Mesenteric fat pad (tissue), 1 donor: ENCODE measurements at regions not wholly inside any gene's neighbourhood (a gene's known extent, or its start where the extent isn't known, plus 50 kb on each side); places are given as distances from the start of the nearest gene placed in this dataset.
"Not testable (repeated sequence)": the region's sequence is repeated elsewhere in the genome, so short reads cannot be mapped to it uniquely, and the experiment has no call there.

Experiments
- DNase-seq: peaks from one replicate; pipeline ENCODE4 v3.0.0-alpha.2; 2020; ENCODE audit warnings: low spot score
- donor health status: DM: yes; HTN: yes; CAD: no.

- DNase-seq: no peak
These were observed 179.7 kb upstream of the MALRD1 start for GRCh38 chr10:18868919-18869318.

- no peak for DNase-seq
These were observed 173.1 kb upstream of the MALRD1 start for GRCh38 chr10:18875477-18875876.

DNA sequence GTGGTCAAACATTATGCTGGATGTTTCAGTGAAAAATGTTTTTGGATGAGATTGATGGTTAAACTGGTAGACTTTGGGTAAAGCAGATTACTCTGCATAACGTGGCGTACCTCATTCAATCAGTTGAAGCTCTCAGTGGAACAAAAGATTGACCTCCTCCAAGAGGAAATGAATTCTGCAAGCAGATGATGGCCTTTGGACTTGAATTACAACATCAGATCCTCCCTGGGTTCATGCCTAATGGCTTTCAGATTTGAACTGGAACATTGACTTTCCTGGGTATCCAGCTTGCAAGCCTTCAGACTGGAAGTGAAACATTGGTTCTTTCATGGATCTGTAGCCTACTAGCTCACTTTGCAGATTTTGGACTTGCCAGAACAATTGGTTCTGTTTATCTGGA, 169.3 kb upstream of the MALRD1 start:
- DNase-seq: no peak

GRCh38 chr10:18880530-18880929, 168.1 kb upstream of the MALRD1 start:
- no peak for DNase-seq

- DNase-seq: no peak
These were observed 162.5 kb upstream of the MALRD1 start for GRCh38 chr10:18886102-18886501.

DNA sequence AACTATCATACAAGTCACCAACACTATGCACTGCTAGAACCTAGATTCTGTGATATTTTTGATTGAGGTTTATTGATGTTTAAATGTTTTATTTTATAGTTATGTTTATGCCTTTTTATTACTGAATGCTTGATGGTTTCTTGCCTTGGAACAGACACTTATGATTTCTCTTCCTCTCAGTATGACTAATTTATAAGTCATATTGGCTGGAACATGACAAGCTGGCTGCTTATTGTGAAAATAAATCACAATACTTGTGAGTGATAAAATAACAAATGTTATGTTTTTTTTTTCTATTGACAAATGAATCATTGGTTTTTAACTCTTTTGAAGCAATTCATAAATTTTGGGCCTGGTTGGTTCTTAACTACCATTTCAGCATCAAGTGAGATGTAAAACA, 142.0 kb upstream of the MALRD1 start:
- no peak for DNase-seq

DNA sequence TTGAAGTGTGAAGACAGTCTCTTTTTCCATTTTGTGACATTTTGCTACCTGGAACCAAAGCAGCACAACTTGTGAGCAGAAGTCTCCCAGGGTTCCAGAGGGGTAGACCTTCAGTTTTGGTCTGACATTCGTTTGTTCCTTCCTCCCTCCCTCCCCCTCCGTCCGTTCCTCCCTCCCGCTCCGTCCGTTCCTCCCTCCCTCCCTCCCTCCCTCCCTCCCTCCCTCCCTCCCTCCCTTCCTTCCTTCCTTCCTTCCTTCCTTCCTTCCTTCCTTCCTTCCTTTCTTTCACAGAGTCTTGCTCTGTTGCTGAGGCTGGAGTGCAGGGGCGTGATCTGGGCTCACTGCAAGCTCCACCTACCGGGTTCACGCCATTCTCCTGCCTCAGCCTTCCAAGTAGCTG, 131.2 kb upstream of the MALRD1 start:
- DNase-seq: not testable (repeated sequence)

DNA sequence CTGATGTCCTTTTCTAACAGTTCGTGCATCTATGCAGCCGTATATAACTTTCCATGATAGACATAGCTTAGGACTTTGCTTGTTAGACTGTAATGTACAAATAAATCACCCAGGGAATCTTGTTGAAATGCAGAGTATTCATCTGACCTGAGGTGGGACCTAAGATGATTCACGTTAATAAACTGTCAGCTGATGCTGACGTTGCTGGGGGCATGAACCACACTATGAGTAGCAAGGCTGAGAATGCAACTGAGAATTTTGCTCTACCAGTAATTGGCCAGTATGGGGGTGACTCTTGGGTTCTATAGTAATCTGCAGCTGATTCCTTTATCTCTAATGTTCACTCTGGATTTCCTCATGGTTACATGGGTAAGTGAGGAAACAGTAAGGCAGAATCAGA, 130.1 kb upstream of the MALRD1 start:
- no peak for DNase-seq

- no peak for DNase-seq
These were observed 99.2 kb upstream of the MALRD1 start for GRCh38 chr10:18949391-18949790.

GRCh38 chr10:18951072-18951823, 97.4 kb upstream of the MALRD1 start:
- DNase-seq: peak; percentile 74

- no peak for DNase-seq
These were observed 93.5 kb upstream of the MALRD1 start for GRCh38 chr10:18955061-18955460.

DNA sequence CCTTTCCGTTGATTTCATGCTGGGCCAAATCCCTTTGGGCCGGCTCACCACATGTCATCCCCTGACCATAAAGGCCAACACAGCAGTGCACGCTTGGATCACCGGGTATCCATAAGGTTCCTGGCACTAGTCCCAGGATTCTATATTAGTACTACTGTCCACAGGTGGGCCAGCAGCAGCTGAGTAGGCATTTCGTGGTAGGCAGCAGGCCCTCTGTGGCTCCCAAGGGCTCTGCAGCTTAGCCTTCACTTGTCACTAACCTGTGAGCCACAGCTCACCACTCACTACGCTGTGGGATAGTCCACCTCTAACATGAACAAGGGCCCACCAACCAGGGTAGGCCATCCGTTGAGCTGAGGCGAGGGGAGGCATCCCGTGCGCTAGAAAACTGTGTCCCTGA, 89.2 kb upstream of the MALRD1 start:
- DNase-seq: no peak

DNA sequence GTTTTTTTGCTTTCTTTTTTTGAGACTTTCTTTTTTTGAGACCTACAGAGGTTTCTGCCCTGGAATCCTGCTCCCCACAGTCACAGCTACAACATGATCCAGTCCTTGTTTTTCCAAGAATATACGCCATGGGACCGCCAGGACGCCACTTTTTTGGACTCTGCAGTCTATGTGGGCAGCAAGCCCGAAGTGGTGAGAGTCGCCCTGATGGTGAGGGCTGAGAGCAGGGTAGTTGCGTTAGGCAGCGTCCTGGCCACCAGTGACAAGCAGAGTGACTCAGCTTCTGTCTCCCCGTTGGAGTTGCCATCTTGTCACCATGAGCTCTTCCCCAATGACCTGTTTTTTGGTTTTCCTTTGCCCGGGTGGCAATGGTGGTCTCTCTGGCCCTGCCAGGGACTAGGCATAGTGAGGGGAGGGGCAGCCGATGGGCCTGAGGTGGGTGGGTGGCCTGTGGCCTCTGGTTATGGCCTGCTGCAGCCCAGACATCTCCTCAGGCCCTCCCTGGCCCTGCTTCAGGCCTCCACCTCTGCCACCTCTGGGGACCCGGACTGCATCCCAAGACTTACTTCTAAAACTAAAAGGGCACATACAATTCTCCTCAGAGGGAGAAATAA, 88.0 kb upstream of the MALRD1 start:
- no peak for DNase-seq

DNA sequence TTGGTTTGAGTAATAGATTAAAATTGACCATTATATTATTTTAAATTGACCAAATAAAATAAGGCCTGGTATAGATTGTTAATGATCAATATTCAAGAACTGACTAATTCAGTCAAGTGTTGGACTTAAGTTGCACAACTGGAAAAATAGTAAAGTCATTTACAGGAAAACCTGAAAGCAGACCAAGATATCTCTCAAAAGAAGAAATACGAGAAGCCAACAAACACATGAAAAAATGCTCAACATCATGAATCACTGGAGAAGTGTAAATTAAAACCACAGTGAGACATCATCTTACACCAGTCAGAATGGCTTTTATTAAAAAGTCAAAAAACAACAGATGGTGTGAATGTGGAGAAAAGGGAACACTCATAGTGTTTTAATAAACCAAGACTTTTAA, 80.4 kb upstream of the MALRD1 start:
- no peak for DNase-seq

- DNase-seq: no peak
These were observed 71.8 kb upstream of the MALRD1 start for GRCh38 chr10:18976696-18977251.

- no peak for DNase-seq
These were observed 68.4 kb upstream of the MALRD1 start for GRCh38 chr10:18980089-18980629.

GRCh38 chr10:18984531-18984930, 64.1 kb upstream of the MALRD1 start:
- no peak for DNase-seq

DNA sequence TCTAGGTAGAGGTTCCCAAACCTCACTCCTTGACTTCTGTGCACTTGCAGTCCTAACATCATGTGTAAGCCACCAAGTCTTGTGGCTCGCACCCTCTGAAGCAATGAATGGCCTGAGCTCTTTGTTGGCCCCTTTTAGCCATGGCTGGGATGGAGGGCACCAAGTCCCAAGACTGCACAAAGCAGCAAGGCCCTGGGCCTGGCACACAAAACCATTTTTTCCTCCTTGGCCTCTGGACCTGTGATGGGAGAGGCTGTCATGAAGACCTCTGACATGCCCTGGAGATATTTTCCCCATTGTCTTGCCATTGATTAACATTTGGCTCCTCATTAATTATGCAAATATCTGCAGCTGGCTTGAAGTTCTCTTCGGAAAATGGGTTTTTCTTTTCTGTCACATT, 60.3 kb upstream of the MALRD1 start:
- DNase-seq: no peak
